Panc1 (cell line): ENCODE measurements at regions not wholly inside any gene's neighbourhood (a gene's known extent, or its start where the extent isn't known, plus 50 kb on each side); places are given as distances from the start of the nearest gene placed in this dataset.

Source experiments
- POLR2AphosphoS5 ChIP-seq: IDR thresholded peaks from 2 replicates; pipeline ENCODE4 v1.6.1; 2012; ENCODE audit warnings: mild to moderate bottlenecking, low read depth, low read length, moderate library complexity
- SIN3A ChIP-seq: IDR thresholded peaks from 2 replicates; pipeline ENCODE4 v1.6.1; 2012; ENCODE audit warnings: low read depth, mild to moderate bottlenecking, low read length, moderate library complexity, borderline replicate concordance; ENCODE audit not compliant: insufficient read depth
- TCF7L2 ChIP-seq: IDR thresholded peaks from 2 replicates; pipeline ENCODE4 v1.6.1; 2011; ENCODE audit warnings: mild to moderate bottlenecking, low read depth, low read length, inconsistent platforms
- TF ChIP-seq, protein P1 (sequence below), 2 experiments: IDR thresholded peaks; 2 replicates each; pipeline ENCODE4 v1.6.1; 2011 to 2012; ENCODE audit warnings: low read depth in 2 of 2, control low read depth in 1 of 2, low read length in 1 of 2, mild to moderate bottlenecking in 1 of 2, moderate library complexity in 1 of 2; ENCODE audit not compliant: insufficient read depth in 1 of 2
- TF ChIP-seq, protein P2 (sequence below): fragments of 450-650 bp; IDR thresholded peaks from 2 replicates; pipeline ENCODE4 v1.5.1; 2017; ENCODE audit warnings: mild to moderate bottlenecking

DNA sequence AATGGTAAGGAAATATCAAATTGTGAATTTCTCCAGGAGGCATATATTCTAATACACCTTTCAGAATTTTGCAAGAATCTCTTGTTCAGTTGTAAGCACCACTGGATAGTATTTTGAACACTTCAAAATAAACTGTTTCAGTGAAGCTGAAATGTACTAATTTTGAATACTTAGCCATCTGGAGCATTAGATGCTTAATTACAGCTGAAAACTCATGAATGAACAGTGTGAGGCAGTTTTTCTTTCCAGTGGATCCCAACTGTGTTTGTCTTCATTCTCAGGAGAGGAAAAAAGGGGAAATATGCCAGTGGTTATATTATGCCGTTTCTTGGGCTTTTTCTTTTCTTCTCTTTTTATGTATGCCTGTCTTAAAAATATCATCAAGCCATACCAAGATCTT, 306.0 kb upstream of the SEMA6A start:
- TF ChIP-seq, protein P1, sequence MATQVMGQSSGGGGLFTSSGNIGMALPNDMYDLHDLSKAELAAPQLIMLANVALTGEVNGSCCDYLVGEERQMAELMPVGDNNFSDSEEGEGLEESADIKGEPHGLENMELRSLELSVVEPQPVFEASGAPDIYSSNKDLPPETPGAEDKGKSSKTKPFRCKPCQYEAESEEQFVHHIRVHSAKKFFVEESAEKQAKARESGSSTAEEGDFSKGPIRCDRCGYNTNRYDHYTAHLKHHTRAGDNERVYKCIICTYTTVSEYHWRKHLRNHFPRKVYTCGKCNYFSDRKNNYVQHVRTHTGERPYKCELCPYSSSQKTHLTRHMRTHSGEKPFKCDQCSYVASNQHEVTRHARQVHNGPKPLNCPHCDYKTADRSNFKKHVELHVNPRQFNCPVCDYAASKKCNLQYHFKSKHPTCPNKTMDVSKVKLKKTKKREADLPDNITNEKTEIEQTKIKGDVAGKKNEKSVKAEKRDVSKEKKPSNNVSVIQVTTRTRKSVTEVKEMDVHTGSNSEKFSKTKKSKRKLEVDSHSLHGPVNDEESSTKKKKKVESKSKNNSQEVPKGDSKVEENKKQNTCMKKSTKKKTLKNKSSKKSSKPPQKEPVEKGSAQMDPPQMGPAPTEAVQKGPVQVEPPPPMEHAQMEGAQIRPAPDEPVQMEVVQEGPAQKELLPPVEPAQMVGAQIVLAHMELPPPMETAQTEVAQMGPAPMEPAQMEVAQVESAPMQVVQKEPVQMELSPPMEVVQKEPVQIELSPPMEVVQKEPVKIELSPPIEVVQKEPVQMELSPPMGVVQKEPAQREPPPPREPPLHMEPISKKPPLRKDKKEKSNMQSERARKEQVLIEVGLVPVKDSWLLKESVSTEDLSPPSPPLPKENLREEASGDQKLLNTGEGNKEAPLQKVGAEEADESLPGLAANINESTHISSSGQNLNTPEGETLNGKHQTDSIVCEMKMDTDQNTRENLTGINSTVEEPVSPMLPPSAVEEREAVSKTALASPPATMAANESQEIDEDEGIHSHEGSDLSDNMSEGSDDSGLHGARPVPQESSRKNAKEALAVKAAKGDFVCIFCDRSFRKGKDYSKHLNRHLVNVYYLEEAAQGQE (IDR thresholded peaks at IDR 0.05; ENCODE audit: insufficient read depth in 1 of 2, low read depth in 2 of 2, low read length in 1 of 2) = no peak
- TF ChIP-seq, protein P2, sequence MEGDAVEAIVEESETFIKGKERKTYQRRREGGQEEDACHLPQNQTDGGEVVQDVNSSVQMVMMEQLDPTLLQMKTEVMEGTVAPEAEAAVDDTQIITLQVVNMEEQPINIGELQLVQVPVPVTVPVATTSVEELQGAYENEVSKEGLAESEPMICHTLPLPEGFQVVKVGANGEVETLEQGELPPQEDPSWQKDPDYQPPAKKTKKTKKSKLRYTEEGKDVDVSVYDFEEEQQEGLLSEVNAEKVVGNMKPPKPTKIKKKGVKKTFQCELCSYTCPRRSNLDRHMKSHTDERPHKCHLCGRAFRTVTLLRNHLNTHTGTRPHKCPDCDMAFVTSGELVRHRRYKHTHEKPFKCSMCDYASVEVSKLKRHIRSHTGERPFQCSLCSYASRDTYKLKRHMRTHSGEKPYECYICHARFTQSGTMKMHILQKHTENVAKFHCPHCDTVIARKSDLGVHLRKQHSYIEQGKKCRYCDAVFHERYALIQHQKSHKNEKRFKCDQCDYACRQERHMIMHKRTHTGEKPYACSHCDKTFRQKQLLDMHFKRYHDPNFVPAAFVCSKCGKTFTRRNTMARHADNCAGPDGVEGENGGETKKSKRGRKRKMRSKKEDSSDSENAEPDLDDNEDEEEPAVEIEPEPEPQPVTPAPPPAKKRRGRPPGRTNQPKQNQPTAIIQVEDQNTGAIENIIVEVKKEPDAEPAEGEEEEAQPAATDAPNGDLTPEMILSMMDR = no peak
- no peak for TF ChIP-seq POLR2AphosphoS5
- TF ChIP-seq TCF7L2 = no peak
- TF ChIP-seq SIN3A = no peak
